Body of pancreas (tissue), 4 donors: ENCODE measurements at regions not wholly inside any gene's neighbourhood (a gene's known extent, or its start where the extent isn't known, plus 50 kb on each side); places are given as distances from the start of the nearest gene placed in this dataset.

Source experiments
- POLR2A ChIP-seq, 3 donors: fragments of 450-650 bp; IDR thresholded peaks; one replicate each; pipeline ENCODE4 v1.6.1; 2016; ENCODE audit warnings: antibody characterized with exemption in 3 of 3, mild to moderate bottlenecking in 2 of 3
- TF ChIP-seq, protein P1 (sequence below), 7 experiments: fragments of 450-650 bp in 4 of 7; fragments of 200-600 bp in 3 of 7; sonication (generic) in 3 of 7; IDR thresholded peaks; one replicate each; pipeline ENCODE4 v1.5.1; 2016 to 2019; ENCODE audit warnings: antibody characterized with exemption in 7 of 7

DNA sequence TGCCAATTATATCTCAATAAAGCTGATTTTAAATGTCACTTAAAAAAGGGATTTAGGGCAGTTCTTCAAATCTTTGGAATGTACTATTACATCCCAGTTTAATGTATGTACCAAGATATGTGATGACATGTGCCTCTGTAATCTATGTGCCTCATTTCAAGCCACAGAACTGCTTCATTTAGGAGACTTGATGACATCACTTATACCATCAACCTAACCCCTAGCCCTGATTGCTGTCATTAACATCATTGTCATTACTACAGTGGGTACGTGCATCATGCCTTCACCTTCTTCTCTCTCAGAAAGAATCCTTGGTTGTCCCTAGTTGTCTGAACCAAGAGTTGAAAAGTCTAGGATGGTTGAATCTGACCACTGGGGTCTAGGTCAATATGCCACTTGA lies 134.3 kb upstream of the RAB11FIP2 start:
- TF ChIP-seq, protein P1, sequence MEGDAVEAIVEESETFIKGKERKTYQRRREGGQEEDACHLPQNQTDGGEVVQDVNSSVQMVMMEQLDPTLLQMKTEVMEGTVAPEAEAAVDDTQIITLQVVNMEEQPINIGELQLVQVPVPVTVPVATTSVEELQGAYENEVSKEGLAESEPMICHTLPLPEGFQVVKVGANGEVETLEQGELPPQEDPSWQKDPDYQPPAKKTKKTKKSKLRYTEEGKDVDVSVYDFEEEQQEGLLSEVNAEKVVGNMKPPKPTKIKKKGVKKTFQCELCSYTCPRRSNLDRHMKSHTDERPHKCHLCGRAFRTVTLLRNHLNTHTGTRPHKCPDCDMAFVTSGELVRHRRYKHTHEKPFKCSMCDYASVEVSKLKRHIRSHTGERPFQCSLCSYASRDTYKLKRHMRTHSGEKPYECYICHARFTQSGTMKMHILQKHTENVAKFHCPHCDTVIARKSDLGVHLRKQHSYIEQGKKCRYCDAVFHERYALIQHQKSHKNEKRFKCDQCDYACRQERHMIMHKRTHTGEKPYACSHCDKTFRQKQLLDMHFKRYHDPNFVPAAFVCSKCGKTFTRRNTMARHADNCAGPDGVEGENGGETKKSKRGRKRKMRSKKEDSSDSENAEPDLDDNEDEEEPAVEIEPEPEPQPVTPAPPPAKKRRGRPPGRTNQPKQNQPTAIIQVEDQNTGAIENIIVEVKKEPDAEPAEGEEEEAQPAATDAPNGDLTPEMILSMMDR (IDR thresholded peaks at IDR 0.05) = no peak
- no peak for TF ChIP-seq POLR2A (IDR thresholded peaks at IDR 0.05)
